Thyroid gland (tissue), 4 donors: ENCODE measurements at regions not wholly inside any gene's neighbourhood (a gene's known extent, or its start where the extent isn't known, plus 50 kb on each side); places are given as distances from the start of the nearest gene placed in this dataset.
"Not testable (repeated sequence)": the region's sequence is repeated elsewhere in the genome, so short reads cannot be mapped to it uniquely, and the experiment has no call there.

Source experiments
- DNase-seq, 2 donors: peaks; one replicate each; pipeline ENCODE4 v3.0.0-alpha.2; 2019
- H3K27ac ChIP-seq, 3 donors: fragments of 200-600 bp; sonication (generic); 1 replicate in 2 of 3; 2 replicates in 1 of 3; pipeline ENCODE4 v1.5.1; 2016 to 2019; ENCODE audit warnings: mild to moderate bottlenecking in 1 of 3, moderate library complexity in 1 of 3
- H3K27me3 ChIP-seq: fragments of 200-600 bp; sonication (generic); one replicate; pipeline ENCODE4 v1.5.1; 2019
- H3K36me3 ChIP-seq, 2 donors: fragments of 200-600 bp; sonication (generic); one replicate each; pipeline ENCODE4 v1.5.1; 2016 to 2019
- H3K4me1 ChIP-seq, 2 donors: fragments of 200-600 bp; sonication (generic); one replicate each; pipeline ENCODE4 v1.5.1; 2017 to 2019
- H3K4me3 ChIP-seq, 3 donors: fragments of 200-600 bp; sonication (generic); replicated peaks in 1 of 3; 1 replicate in 2 of 3; 2 replicates in 1 of 3; pipeline ENCODE4 v1.5.1; 2016; ENCODE audit warnings: mild to moderate bottlenecking in 1 of 3
- H3K9me3 ChIP-seq: fragments of 200-600 bp; sonication (generic); one replicate; pipeline ENCODE4 v1.5.1; 2017
- CTCF ChIP-seq, 6 experiments: fragments of 200-600 bp in 3 of 6; fragments of 450-650 bp in 3 of 6; sonication (generic) in 3 of 6; IDR thresholded peaks; one replicate each; pipeline ENCODE4 v1.5.1; 2016 to 2019; ENCODE audit warnings: antibody characterized with exemption in 6 of 6, mild to moderate bottlenecking in 2 of 6, inconsistent platforms in 1 of 6, moderate library complexity in 1 of 6
- POLR2A ChIP-seq, 2 donors: fragments of 450-650 bp; IDR thresholded peaks; one replicate each; pipeline ENCODE4 v1.6.1; 2017; ENCODE audit warnings: antibody characterized with exemption in 2 of 2, mild to moderate bottlenecking in 2 of 2, moderate library complexity in 1 of 2
- WGBS, 2 donors: methylation state at CpG; one replicate each; pipeline ENCODE4 v1.1.5; 2017; 5-methylcytosine and 5-hydroxymethylcytosine counted together
- intact Hi-C: fragments of 100-400 bp; cut with DNase I; formaldehyde crosslinking; loops from one replicate; pipeline ENCODE4 v1.15.1; 2023

GRCh38 chr2:13660231-13660630 lies 943.5 kb downstream of the TRIB2 start:
- Histone ChIP-seq H3K27me3 (no peaks in the 10 kb centered on the region), H3K9me3 (no peaks in the 10 kb centered on the region), H3K27ac (no peak overlapping the region), H3K4me3 (no peak overlapping the region), H3K4me1 (no peaks in the 10 kb centered on the region), H3K36me3 (no peaks in the 10 kb centered on the region)
- TF ChIP-seq CTCF (IDR thresholded peaks at IDR 0.05), result no peak
- TF ChIP-seq POLR2A (IDR thresholded peaks at IDR 0.05), result no peak
- intact Hi-C loops, result no loop called here
- no peak for DNase-seq
- WGBS, 2 donors, result 68 to 71% methylated on average over 3 of the region's 3 CpGs

GRCh38 chr2:13662055-13662454 lies 945.3 kb downstream of the TRIB2 start:
- whole genome bisulfite sequencing, 2 donors, result 73 to 83% methylated on average over 1 of the region's 1 CpG

GRCh38 chr2:13666582-13667414 lies 950.1 kb downstream of the TRIB2 start:
- H3K27me3 ChIP-seq, result no peaks in the 10 kb centered on the region
- H3K27ac ChIP-seq, result no peak overlapping the region
- intact Hi-C loops, result no loop called here
- H3K4me1 ChIP-seq, result no peaks in the 10 kb centered on the region
- no peaks in the 10 kb centered on the region for H3K9me3 ChIP-seq
- no peaks in the 10 kb centered on the region for H3K36me3 ChIP-seq
- WGBS, 2 donors, result 64 to 67% methylated on average over 3 of the region's 3 CpGs
- DNase-seq, result no peak
- H3K4me3 ChIP-seq, result no peak overlapping the region
- TF ChIP-seq POLR2A (IDR thresholded peaks at IDR 0.05) (no peak), CTCF (IDR thresholded peaks at IDR 0.05) (no peak)

More at GRCh38 chr2:13662055-13662454, 945.3 kb downstream of the TRIB2 start:
- Histone ChIP-seq H3K4me1 (no peaks in the 10 kb centered on the region), H3K27me3 (no peaks in the 10 kb centered on the region), H3K4me3 (no peak overlapping the region), H3K36me3 (no peaks in the 10 kb centered on the region), H3K9me3 (no peaks in the 10 kb centered on the region), H3K27ac (no peak overlapping the region)
- intact Hi-C loops, result no loop called here
- DNase-seq, result no peak
- no peak for TF ChIP-seq CTCF (IDR thresholded peaks at IDR 0.05)
- TF ChIP-seq POLR2A (IDR thresholded peaks at IDR 0.05), result no peak

- TF ChIP-seq POLR2A (IDR thresholded peaks at IDR 0.05), result no peak
- no peak for TF ChIP-seq CTCF (IDR thresholded peaks at IDR 0.05)
- no peak overlapping the region for H3K4me3 ChIP-seq
- DNase-seq, result no peak
- intact Hi-C loops, result no loop called here
- no peaks in the 10 kb centered on the region for H3K9me3 ChIP-seq
- H3K4me1 ChIP-seq, result no peaks in the 10 kb centered on the region
- H3K36me3 ChIP-seq, result no peaks in the 10 kb centered on the region
- 79 to 85% methylated on average over 1 of the region's 1 CpG for WGBS, 2 donors
- no peak overlapping the region for H3K27ac ChIP-seq
- H3K27me3 ChIP-seq, result no peaks in the 10 kb centered on the region
These were observed 950.6 kb downstream of the TRIB2 start for GRCh38 chr2:13667415-13667757.

- Histone ChIP-seq H3K9me3 (no peaks in the 10 kb centered on the region), H3K27ac (no peak overlapping the region), H3K27me3 (no peaks in the 10 kb centered on the region), H3K4me3 (no peak overlapping the region), H3K4me1 (no peaks in the 10 kb centered on the region), H3K36me3 (no peaks in the 10 kb centered on the region)
- 52 to 53% methylated on average over 3 of the region's 3 CpGs for WGBS, 2 donors
- no peak for TF ChIP-seq CTCF (IDR thresholded peaks at IDR 0.05)
- intact Hi-C loops, result no loop called here
- no peak for DNase-seq
These were observed 952.9 kb downstream of the TRIB2 start for GRCh38 chr2:13669607-13670006.

- H3K9me3 ChIP-seq, H3K36me3 ChIP-seq, H3K27ac ChIP-seq, H3K4me1 ChIP-seq, intact Hi-C loops, H3K27me3 ChIP-seq, DNase-seq, H3K4me3 ChIP-seq: not testable (repeated sequence)
These were observed 957.1 kb downstream of the TRIB2 start for GRCh38 chr2:13673821-13674220.
